A549 (cell line): ENCODE measurements at regions not wholly inside any gene's neighbourhood (a gene's known extent, or its start where the extent isn't known, plus 50 kb on each side); places are given as distances from the start of the nearest gene placed in this dataset.
A peak's percentile ranks its signal among the peaks of the same experiment; 100 is the strongest.

Source experiments
- BHLHE40 ChIP-seq: IDR thresholded peaks from 2 replicates; pipeline ENCODE4 v1.6.1; 2012; ENCODE audit warnings: low read depth, low read length, inconsistent platforms
- CTCF ChIP-seq: fragments of >200 bp; sonication (Bioruptor Twin); formaldehyde crosslinking; IDR thresholded peaks from 3 replicates; pipeline ENCODE4 v1.5.1; 2016
- KDM1A ChIP-seq: fragments of 200-600 bp; sonication (generic); IDR thresholded peaks from 2 replicates; pipeline ENCODE4 v1.6.1; 2016; ENCODE audit warnings: low read depth, mild to moderate bottlenecking
- POLR2AphosphoS2 ChIP-seq: conservative IDR thresholded peaks from 2 replicates; pipeline ENCODE4 v1.6.1; 2012; ENCODE audit warnings: low read length, improper control_type of control experiment, inconsistent platforms
- ZFP36 ChIP-seq: fragments of 450-650 bp; IDR thresholded peaks from 2 replicates; pipeline ENCODE4 v1.6.1; 2014; ENCODE audit warnings: borderline replicate concordance; ENCODE audit not compliant: partially characterized antibody

GRCh38 chr4:103915224-103915869 is 195.6 kb upstream of the TACR3 start:
- TF ChIP-seq CTCF, result peak; percentile 54
- TF ChIP-seq POLR2AphosphoS2, result no peak
- TF ChIP-seq BHLHE40, result no peak
- TF ChIP-seq ZFP36, result no peak
- TF ChIP-seq KDM1A, result no peak
